Aorta (tissue), 5 donors: ENCODE measurements at regions not wholly inside any gene's neighbourhood (a gene's known extent, or its start where the extent isn't known, plus 50 kb on each side); places are given as distances from the start of the nearest gene placed in this dataset.

Experiments used
- ATAC-seq: fragments of 200-7000 bp; cut with Tn5 transposase; one replicate; pipeline ENCODE4 v1.9.1; 2022; ENCODE audit warnings: moderate library complexity; ENCODE audit not compliant: low FRiP score
- DNase-seq, 2 donors: peaks; one replicate each; pipeline ENCODE4 v3.0.0-alpha.2; 2020
- H3K27ac ChIP-seq, 2 donors: one replicate each; pipeline ENCODE4 v1.5.1; 2013; ENCODE audit warnings: low read length in 2 of 2, mild to moderate bottlenecking in 2 of 2, moderate library complexity in 2 of 2, control low read depth in 1 of 2, inconsistent platforms in 1 of 2, low read depth in 1 of 2
- H3K27me3 ChIP-seq, 2 donors: one replicate each; pipeline ENCODE4 v1.6.1; 2013; ENCODE audit warnings: control low read depth in 1 of 2, low read length in 1 of 2, mild to moderate bottlenecking in 1 of 2, moderate library complexity in 1 of 2; ENCODE audit not compliant: insufficient read depth in 2 of 2, control insufficient read depth in 1 of 2
- H3K36me3 ChIP-seq, 2 donors: one replicate each; pipeline ENCODE4 v1.6.1; 2013; ENCODE audit warnings: control low read depth in 1 of 2, low read length in 1 of 2, mild to moderate bottlenecking in 1 of 2; ENCODE audit not compliant: insufficient read depth in 2 of 2, control insufficient read depth in 1 of 2
- H3K4me1 ChIP-seq, 2 donors: one replicate each; pipeline ENCODE4 v1.6.1; 2013; ENCODE audit warnings: low read length in 2 of 2, control low read depth in 1 of 2, mild to moderate bottlenecking in 1 of 2, moderate library complexity in 1 of 2; ENCODE audit not compliant: insufficient read depth in 2 of 2, control insufficient read depth in 1 of 2
- H3K4me3 ChIP-seq, 2 donors: one replicate each; pipeline ENCODE4 v1.5.1; 2013; ENCODE audit warnings: low read length in 2 of 2, control low read depth in 1 of 2, mild to moderate bottlenecking in 1 of 2
- H3K9me3 ChIP-seq: one replicate; pipeline ENCODE4 v1.6.1; 2013; ENCODE audit warnings: mild to moderate bottlenecking, low read length; ENCODE audit not compliant: control insufficient read depth
- WGBS, 2 donors: extraction: QIAGEN DNeasy Blood & Tissue Kit; methylation state at CpG; one replicate each; pipeline ENCODE4 v1.1.7; 2013; 5-methylcytosine and 5-hydroxymethylcytosine counted together
- intact Hi-C, 2 donors: fragments of 100-400 bp; cut with DNase I; formaldehyde crosslinking; loops; one replicate each; pipeline versions ENCODE4 v1.14.2 to v1.15.0; 2022
- donor health status: healthy with polysubstance abuse.
- donor health status: Bipolar disorder and iron deficiency.
- donor health status: DM: no; HTN: no; CAD: no.
- donor health status: DM: no; HTN: no; CAD: no.
- donor health status: DM: yes; HTN: yes; CAD: no.

DNA sequence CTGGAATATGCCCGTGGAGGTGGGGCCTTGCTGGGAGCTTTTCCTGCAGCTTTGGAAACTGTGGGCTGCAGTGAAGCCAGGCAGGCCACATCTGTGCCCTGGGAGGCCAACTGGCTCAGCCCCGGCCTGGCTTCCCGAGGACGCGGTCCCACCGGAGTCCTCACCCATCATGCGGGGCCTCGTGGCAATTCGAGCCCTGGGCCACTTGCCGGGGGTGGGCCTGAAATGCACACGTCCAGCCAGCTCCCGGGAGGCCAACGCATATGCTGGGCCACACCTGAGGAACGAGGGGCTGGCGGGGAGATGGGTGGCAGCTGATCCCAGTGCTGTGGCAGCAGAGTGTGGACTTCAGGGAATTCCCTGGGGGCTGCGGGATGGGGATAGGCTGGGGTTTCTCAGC is 172.4 kb upstream of the GSE1 start:
- no peaks in the 10 kb centered on the region for H3K36me3 ChIP-seq
- no peak for DNase-seq
- no peaks in the 10 kb centered on the region for H3K4me1 ChIP-seq
- H3K27ac ChIP-seq, result no peak overlapping the region
- intact Hi-C loops, result no loop called here
- no peaks in the 10 kb centered on the region for H3K9me3 ChIP-seq
- H3K27me3 ChIP-seq, result no peaks in the 10 kb centered on the region
- 95 to 99% methylated on average over 16 of the region's 16 CpGs for WGBS, 2 donors
- no peak overlapping the region for H3K4me3 ChIP-seq
- no peak for ATAC-seq

DNA sequence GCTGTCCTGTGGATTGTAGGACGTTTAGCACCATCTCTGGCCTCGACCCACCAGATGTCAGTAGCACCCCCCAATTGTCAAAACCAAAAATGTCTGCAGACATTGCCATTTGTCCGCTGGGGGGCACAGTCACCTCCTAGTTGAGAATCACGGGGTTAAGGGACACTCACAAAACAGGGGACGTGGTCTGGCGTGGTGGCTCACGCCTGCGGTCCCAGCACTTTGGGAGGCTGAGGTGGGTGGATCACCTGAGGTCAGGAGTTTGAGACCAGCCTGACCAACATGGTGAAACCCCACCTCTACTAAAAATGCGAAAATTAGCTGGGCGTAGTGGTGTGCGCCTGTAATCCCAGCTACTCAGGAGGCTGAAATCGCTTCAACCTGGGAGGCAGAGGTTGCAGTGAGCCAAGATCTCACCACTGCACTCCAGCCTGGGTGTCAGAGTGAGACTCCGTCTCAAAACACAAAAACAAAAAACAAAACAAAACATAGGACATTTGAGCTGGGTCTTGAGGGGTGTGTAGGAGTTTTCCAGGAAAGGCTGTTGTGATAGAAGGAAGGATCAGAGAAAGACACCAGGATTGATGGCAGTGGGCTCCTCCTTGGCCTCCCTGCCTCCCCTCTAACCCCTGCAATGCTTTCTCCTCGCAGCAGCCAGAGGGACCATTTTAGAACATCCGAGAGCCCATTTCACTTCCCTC is 171.8 kb upstream of the GSE1 start:
- Histone ChIP-seq H3K36me3 (no peaks in the 10 kb centered on the region), H3K4me3 (no peak overlapping the region), H3K27me3 (no peaks in the 10 kb centered on the region), H3K27ac (no peak overlapping the region), H3K4me1 (no peaks in the 10 kb centered on the region), H3K9me3 (no peaks in the 10 kb centered on the region)
- 95% methylated on average over 15 of the region's 15 CpGs for WGBS, 2 donors
- intact Hi-C loops, result no loop called here
- no peak for ATAC-seq
- no peak for DNase-seq

DNA sequence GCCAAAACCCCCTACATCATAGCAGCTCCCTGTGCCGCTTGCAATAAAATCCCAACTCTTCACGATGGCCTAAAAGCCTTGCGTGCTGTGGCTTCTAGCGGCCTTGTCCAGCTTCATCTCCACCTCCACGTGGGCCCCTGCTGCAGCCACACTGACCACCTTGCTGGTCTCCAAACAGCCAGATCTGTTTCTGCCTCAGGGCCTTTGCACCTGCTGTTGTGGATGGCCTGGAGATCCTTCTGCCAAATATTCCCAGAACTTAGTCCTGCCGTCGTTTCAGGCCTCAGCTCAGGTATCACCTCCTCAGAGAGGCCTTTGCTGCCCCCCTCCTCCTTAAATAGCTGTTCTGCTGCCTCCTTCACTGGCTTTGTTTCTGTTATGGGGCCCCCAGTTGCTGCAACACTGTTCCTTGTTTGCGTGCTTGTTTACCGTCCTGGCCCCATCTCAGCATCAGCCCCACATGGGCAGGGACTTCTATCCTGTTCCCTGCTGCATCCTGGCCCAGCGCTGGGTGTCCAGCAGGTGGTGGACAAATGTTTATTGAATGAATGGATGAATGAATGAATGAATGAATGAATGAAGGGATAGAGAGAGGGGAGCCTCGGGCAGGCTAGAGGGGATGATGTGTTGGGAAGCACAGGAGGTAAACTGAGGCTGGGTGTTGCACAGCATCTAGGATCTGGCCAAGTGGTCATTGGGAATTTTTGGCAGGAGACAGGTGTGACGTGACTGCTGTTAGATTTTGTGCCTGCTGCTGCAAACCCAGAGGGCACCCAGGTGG is 171.0 kb upstream of the GSE1 start:
- Histone ChIP-seq H3K27me3 (no peaks in the 10 kb centered on the region), H3K4me1 (no peaks in the 10 kb centered on the region), H3K4me3 (no peak overlapping the region), H3K27ac (no peak overlapping the region), H3K36me3 (no peaks in the 10 kb centered on the region), H3K9me3 (no peaks in the 10 kb centered on the region)
- intact Hi-C loops, result no loop called here
- DNase-seq (no peak), ATAC-seq (no peak)
- 92 to 93% methylated on average over 12 of the region's 12 CpGs for WGBS, 2 donors

DNA sequence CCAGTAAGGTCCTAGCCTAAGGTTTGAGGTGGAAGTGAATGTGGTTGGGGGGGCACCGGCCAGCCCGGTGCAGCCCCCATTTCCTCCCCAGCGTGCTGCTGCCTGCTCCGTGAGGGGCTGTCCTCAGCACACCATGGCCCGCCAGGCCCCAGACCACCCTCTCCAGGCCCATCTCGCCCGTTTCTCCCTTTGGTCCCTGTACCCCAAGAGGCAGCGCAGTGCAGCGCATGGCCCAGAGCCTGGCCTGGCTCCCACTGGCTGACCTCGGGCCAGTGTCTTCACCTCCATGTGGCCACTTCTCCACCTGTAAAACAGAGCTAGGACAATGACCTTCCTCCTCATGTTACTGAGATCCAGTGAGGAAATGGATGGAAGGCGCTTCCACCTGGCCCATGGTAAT is 170.0 kb upstream of the GSE1 start:
- H3K4me3 ChIP-seq, result no peak overlapping the region
- no peak overlapping the region for H3K27ac ChIP-seq
- no peaks in the 10 kb centered on the region for H3K36me3 ChIP-seq
- no peak for DNase-seq
- intact Hi-C loops, result no loop called here
- 94 to 95% methylated on average over 11 of the region's 11 CpGs for WGBS, 2 donors
- no peak for ATAC-seq
- no peaks in the 10 kb centered on the region for H3K9me3 ChIP-seq
- no peaks in the 10 kb centered on the region for H3K4me1 ChIP-seq
- no peaks in the 10 kb centered on the region for H3K27me3 ChIP-seq

DNA sequence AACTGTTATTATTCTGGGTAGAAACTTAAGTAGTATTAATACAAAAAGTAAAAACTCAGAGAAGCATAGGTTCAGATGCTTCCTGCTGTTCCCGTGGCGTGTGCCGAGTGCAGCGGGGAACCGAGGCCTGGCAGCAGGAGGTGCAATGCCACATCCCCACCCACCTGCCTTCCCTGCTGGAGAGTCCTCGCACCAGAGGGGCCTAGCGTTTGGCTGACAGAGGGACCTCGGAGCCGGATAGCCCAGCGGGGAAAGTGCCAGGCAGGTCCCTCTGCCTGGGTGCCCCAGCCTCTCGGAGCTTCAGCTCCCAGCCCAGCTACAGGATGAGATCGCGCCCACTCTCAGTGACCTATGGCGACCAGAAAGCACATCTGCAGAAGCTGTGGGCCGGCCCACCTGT is 169.6 kb upstream of the GSE1 start:
- Histone ChIP-seq H3K4me3 (no peak overlapping the region), H3K27ac (no peak overlapping the region), H3K4me1 (no peaks in the 10 kb centered on the region), H3K9me3 (no peaks in the 10 kb centered on the region), H3K27me3 (no peaks in the 10 kb centered on the region), H3K36me3 (no peaks in the 10 kb centered on the region)
- intact Hi-C loops, result no loop called here
- ATAC-seq (no peak), DNase-seq (no peak)
- 96 to 98% methylated on average over 15 of the region's 15 CpGs for WGBS, 2 donors

DNA sequence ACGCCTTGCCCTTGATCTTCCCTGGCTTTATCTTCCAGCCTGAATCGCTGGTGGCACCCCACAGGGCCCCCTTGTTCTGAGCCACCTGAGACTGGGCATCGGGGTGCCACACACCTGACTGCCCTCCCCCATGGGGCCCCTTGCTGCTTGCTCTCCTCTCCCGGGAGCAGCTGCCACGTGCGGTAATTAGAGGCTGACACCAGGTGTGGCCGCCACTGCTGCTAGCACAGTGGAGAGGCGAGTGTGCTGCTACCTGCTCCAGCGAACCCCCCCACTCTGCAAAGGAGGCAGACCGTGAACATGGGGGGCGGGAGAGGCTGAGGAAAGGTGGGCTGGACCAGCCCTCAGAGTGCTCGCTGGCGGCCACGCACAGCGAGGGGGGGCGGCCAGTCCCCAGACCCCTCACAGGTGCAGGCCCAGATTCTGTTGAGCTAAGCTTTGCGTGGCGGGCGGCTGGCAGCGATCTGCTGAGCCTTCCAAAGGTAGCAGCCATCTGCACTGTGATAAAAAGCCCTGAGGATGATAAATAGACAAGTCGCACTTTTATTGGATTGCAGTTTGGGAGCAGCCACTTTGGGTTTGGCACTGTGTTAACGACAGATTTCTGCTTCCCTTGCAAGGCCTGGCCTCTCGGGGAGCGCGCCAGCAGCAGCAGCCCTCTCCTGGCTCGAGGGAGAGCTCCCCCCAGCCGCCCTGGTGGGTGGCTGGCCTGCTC is 167.9 kb upstream of the GSE1 start:
- DNase-seq (no peak), ATAC-seq (no peak)
- Histone ChIP-seq H3K27me3 (no peaks in the 10 kb centered on the region), H3K36me3 (no peaks in the 10 kb centered on the region), H3K4me1 (no peaks in the 10 kb centered on the region), H3K4me3 (no peak overlapping the region), H3K27ac (no peak overlapping the region), H3K9me3 (no peaks in the 10 kb centered on the region)
- intact Hi-C loops, result no loop called here
- 51 to 61% methylated on average over 27 of the region's 27 CpGs for WGBS, 2 donors

DNA sequence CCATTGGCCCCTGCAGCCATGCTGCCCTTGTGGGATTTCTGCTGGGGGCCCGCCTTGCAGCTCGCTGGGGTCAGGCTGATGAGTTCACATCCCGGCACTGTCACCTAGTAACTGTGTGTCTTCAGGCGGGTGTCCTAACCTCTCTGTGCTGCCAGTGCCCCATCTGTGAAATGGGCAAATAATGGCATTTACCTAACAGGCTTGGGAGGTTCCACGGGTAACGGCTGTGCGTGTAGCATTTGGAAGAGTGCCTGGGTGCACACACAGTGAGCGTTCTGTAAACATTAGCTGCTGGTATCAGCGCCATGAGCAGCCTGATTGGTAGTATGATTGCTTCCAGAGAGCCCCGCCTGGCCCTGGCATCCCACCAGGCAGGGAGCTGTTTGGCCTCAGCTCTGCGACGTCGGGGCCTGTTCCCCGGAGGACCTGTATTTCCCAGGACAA is 167.3 kb upstream of the GSE1 start:
- Histone ChIP-seq H3K4me3 (no peak overlapping the region), H3K27me3 (no peaks in the 10 kb centered on the region), H3K36me3 (no peaks in the 10 kb centered on the region), H3K9me3 (no peaks in the 10 kb centered on the region), H3K27ac (no peak overlapping the region), H3K4me1 (no peaks in the 10 kb centered on the region)
- 31 to 38% methylated on average over 14 of the region's 14 CpGs for WGBS, 2 donors
- DNase-seq (no peak), ATAC-seq (no peak)
- intact Hi-C loops, result no loop called here

DNA sequence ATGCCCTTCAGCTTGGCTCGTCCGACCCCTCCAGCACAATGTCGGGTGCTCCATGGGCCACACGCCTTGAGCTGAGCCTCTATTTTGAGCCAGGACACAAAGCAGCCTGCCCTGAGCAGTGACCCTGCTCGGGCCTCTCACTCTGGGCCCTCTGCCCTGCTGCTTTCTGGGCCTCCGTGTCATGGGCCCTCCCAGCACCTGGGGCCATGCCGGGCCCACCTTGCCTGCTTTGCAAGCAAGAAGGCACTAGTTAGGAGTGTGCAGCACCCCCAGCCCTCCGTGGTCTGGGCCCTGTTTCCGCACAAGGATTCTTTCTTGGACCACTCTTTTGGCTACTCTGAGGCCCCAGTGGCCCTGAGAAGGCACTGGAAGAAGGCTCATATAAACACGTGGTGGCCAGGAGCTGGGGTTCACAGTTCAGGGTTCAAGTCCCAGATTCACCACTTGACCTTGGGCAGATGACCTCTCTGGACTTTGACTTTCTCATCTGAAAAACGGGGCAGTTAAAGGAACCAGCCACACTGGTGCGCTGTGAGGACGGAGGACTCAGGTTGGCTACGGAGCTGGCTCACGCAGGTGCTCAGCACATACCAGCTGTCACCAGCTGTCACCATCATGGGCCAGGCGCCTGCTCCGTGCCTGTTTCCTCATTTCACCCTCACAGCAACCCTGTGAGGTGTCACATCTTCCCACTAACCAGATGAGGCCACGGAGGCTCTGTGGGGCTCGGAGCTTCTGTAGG is 166.0 kb upstream of the GSE1 start:
- H3K4me1 ChIP-seq, result no peaks in the 10 kb centered on the region
- H3K27ac ChIP-seq, result no peak overlapping the region
- DNase-seq (no peak), ATAC-seq (no peak)
- intact Hi-C loops, result no loop called here
- no peak overlapping the region for H3K4me3 ChIP-seq
- no peaks in the 10 kb centered on the region for H3K36me3 ChIP-seq
- no peaks in the 10 kb centered on the region for H3K27me3 ChIP-seq
- 91 to 92% methylated on average over 19 of the region's 19 CpGs for WGBS, 2 donors
- no peaks in the 10 kb centered on the region for H3K9me3 ChIP-seq
